Fibroblast of skin of abdomen (primary cell): ENCODE measurements at regions not wholly inside any gene's neighbourhood (a gene's known extent, or its start where the extent isn't known, plus 50 kb on each side); places are given as distances from the start of the nearest gene placed in this dataset.
"Not testable (repeated sequence)": the region's sequence is repeated elsewhere in the genome, so short reads cannot be mapped to it uniquely, and the experiment has no call there.

ENCODE experiments used
- DNase-seq: peaks from one replicate; pipeline ENCODE4 v3.0.0-alpha.2; 2013

DNA sequence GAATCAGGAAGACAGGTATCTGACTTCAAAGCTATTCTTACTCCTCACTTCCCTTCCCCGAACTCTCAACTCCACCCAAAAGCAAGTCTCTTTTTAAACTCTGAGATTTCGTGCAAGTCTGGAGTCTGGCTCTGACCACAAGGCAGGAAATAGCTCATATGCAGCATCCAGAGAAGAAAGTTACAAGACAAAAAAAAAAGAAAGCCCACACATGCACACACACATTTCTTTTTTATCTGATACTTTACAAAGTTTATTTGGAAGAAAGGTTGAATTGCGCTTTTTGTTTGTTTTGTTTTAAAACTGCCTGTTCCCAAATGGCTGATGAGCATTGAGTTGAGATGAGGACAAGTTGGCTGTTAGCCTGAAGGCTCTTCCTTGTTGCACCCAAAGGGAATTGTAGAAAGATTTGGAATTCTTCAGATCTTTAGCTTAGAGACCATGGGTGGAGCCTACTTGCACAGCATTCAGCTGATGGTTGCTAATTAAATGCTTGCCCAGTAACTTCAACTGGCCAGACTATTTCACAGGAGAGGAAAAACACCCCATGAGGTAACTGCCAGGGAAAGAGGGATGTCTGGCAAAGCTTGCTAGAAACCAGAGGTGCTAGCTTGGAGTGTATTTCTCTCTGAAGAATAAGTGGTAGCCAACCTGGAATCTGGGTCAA lies 490.3 kb downstream of the TTLL7 start:
- peak; percentile 92 for DNase-seq

DNA sequence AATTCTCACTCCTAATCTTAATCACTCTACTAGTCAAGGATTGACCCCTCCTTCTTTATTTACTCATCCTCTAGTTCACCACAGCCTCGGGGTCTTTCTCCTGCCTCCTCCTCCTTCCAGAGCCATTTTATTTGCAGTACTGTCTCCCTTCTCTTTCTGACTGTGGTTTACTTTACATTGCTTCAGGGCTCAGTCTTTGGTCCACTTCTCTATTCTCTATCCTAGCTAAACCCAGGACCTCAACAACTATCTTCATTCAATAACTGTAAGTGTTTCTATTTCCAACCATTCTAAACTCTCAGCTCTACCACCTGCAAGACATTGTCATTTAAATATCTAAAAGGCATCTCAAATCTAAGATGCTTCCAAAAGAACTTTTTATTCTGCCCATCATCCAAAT lies 493.8 kb downstream of the TTLL7 start:
- DNase-seq: no peak

DNA sequence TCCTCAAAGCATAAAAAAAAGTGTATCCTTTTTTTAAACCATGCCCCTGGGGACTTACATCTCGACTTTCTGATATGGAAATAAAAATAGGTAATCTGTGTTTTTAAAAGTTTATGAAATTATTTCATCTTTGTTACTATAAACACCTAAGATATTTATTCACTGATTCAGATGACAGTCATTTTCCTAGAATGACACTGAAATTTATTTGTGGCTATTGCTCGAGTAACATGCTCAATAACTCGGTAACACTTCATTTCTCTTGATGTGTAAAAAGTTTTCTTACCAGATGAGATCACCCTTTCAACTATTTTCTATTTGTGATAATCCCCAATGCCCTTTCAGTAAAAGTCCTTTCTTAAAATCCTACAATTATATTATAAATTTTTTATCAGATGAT lies 495.8 kb downstream of the TTLL7 start:
- no peak for DNase-seq

DNA sequence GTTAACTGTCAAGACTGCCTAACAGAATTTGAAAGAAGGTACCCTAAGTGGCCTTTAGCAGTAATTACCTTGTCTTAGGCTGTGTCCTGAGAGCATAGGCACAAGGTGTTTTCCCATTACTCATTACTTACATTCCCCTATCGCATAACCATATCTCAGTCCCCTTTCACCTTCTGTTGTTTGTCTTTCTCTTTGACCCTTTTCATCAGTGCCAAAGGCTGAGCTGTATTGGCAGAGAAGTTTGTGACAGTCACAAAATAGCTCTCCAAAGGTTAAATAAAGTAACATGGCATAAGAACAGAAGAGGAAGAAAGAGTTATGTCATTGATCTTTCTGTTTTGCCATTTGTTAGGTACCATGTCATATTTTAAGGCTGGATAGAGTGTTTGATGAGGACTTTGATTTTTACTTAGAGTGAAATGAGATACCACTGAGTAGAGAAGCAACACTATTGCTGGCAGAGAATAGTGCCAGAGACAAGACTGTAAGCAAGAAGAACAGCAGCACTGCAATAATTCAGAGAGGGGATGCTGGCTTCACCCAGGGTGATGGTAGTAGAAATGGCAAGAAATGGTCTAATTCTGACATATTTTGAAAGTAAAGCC lies 497.8 kb downstream of the TTLL7 start:
- DNase-seq: no peak

DNA sequence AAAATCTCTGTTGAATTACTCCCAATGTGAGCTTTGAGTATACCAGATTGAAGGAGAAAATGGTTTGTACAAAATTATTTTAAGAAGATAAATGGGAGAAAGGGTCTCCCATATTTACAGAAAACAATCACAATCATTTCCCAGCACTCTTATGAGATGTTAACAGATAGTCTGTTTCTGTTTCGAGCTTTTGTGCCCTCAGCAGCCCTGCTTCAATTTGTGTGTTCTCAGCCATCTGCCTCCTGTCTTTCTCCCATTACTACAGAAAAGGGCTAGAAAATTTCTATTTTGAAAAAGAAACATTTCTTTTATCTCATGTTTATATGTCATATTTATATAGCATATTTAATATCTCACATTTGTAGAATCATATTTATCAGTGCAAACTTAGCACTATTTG lies 498.4 kb downstream of the TTLL7 start:
- DNase-seq: no peak

DNA sequence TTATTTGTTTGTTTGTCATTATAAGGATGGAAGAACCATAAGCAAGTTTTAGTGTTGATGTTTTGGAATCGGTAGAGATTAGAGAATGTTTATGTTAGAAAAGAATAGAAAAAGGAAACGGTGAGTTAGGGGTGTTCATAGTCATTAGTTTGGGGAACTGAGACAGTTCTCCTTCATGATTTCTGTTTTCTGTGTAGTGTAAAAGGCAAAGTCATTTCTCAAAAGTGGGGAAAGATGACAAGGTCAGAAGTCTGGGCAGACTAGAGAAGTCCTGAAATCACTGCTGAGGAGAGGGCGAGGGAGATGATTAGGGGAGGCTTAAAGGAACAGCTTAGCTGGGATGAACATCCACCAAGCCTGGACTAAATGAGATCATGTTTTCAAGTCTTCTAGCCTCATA lies 498.9 kb downstream of the TTLL7 start:
- DNase-seq: no peak

DNA sequence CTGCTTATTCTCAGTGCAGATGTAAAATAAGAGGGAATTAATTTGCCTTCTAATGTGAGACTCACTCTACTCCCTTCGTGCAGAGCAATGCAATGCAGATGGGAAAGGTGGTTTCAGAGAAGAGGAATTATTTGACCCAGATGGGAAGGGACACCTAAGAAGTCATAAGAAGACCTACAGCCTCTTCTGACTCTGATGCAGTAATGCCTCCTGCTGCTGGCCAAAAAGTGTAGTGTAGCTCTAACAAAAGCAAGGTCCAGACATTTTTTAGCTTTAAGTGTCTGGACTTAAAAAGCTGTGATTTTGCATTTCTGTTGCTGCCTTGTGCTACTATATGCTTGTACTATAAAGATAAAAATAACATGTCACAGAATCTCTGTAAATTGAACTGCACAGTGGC lies 501.4 kb downstream of the TTLL7 start:
- peak; percentile 58 for DNase-seq

DNA sequence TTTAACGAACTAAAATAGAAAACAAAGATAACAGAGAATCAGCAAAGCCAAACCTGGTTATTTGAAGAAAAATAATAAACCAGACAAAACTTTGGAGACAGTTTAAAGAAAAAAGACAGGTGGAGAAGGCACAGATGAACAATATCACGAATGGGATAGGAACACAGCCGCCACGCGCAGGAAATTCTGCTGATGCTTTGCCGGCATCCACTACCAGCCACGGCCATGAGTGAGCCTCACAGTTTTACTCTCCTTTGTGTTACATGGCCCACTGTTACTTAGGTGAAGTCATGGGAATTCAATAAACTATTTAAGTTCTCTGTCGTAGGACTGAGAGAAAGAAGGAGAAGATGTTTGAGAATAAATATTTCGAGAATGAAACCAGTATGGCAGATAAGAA lies 503.4 kb downstream of the TTLL7 start:
- DNase-seq: no peak

DNA sequence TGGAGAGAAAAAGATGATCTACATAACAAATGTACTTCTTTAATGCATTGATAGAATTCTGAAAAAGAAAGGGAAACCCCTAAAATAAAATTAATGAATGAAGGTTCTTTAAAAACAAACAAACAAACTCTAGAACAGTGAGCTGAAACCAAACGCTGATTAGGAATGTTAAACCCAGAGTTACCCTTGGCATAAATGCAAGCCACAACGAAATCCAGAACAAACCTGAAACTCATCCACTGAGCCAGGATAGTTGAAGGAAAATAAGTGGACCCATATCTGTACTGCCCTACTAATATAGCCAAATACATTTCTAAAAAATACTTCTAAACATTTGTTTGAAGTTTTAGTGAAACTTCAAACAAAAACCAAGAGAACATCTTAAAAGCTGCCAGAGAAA lies 505.3 kb downstream of the TTLL7 start:
- no peak for DNase-seq

DNA sequence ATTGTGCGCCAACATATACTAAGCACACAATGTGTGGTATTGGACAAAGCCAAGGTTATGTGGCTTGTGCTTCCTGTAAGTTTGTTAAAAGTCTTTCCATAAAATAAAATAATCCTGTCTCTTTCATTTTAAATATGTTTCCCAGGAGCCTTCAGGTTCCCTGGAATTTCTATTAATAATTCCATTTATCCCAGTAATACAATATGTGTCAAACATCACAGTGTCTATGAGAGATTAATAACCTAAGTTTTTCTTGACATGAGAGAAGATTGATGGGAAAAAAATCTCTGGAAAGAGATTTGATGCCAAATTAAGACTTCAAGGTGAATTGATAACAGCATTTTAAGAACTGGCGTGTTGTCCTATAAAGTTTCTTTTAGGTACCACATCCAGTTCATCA lies 507.0 kb downstream of the TTLL7 start:
- no peak for DNase-seq

DNA sequence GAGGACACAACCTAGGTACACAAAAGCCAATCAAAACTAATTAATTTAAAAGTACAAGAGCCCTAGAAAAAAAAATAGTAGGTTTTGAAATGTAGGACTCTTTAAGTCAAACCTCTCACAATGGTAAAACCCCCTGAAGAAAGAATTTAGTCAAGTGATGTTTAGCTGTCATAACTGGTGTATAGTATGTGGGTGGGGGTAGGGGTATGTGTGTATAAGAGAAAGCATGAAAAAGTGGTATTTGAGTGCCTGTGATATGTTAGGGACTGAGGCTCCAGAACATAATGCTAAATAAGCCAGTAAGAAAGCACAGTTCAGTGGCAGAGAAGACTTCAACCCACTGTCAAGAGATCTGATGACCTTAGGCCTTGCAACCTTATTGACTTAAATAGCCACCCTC lies 507.9 kb downstream of the TTLL7 start:
- DNase-seq: no peak

DNA sequence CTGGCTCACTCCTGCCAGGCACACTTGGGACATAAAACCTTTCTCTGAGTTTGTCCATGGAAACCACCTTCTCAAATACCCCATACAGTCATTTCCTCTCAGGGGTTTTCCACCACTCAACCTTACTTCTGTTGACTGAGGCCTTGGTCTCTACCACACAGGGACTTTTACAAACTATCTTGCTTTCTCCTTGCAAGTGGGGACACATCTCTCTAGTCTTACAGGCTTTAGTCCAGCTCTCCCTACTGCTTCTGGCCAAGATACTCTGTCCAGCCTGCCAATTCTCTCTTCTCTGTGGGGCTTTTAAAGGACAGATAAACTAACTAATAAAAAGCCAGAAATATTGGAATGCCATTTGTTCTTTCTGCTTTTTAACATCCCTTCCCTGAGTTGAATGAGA lies 510.8 kb downstream of the TTLL7 start:
- not testable (repeated sequence) for DNase-seq

DNA sequence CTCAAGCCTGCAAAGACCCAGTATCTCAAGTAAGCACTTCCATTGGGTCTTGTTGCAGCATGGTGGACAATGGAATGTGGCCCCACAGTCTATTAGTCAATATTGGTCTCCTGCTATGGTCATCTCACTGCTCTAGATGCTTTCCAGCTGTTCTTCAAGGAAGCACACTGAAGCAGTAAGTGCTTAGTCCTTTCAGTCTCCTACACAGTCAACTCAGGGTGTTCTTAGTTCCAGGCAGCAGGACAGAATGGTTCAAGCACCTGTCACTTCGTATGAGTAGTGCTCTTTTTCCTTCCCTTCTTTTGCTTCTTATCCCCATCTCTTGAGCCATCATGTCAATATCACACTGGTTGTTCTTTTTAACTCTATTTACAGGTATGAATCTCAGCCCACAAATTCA lies 511.5 kb downstream of the TTLL7 start:
- not testable (repeated sequence) for DNase-seq

DNA sequence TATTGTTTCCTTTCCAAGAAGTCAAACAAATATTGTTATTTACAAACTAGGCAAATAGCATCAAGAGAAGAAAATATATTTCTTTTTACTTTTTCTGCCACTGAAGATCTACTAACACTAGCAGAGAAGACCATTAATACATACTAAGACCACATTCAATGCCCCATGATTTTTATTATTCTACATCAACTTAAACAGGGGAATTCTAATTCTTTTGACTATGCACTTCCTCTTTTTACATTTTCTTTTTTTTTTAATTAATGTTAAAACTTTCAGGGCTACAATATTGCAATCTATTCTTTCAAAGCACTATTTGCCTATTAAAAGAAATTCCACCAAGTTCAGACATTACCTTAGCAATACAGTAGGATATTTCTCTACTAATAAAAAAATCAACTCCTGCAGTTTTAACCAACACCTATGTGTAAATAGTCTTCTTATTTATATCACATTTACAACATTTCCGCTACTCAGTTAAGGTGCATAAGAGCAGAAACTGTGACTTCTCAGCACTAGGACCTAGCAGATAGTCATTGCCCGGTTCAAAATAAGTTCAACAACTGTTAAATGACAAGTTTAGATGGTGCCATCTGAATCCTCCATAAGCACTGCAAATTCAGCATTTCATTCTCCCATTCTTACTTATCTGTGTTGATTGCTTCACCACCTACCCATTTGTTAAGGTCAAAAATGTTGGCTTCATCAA lies 513.5 kb downstream of the TTLL7 start:
- DNase-seq: not testable (repeated sequence)

DNA sequence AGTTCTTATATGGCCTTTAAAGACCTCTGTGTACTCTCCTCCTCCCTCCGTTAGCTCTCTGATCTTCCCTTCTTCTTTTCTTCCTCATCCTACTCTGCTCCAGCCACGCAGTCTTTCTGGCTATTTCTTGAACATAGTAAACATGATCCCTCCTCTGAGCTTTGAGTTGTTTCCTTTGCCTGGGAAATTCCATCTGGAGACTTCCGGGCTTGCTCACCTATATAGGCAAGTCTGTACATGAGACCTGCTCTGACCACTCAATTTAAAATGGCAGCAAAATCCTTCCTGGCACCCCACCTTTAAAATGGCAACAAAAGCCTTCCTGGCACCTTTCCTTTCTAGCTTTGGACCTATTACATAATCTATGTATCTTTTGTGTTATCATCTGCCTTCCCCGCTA lies 517.6 kb downstream of the TTLL7 start:
- DNase-seq: not testable (repeated sequence)

DNA sequence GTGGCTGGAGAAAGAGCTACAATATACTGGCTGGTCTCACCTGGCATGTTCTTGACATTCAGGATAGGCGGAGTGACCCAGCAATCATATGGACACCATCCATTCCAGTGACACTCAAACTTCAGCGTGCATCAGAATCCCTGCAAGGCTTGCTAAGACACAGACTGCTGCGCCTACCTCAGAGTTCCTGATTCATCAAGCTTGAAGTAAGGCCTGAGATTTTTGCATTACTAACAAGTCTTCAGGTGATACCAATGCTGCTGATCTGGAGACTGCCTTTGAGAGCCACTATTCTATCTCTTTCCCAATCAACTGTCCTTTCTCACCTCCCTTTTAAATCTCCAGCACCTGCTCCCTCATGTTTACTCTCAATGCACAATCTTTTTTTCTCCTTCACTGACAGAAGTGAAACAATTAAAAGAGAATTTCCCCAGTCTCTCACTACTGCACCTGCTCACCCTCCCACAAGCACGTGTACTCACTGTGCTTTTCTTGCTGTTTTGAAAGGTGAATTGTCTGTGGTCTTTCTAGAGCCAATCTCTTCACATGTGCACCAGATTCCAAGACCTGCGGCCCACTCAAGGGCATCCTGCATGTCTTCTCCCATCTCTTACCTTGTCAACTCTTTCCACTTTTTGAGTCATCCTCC lies 519.2 kb downstream of the TTLL7 start:
- not testable (repeated sequence) for DNase-seq

DNA sequence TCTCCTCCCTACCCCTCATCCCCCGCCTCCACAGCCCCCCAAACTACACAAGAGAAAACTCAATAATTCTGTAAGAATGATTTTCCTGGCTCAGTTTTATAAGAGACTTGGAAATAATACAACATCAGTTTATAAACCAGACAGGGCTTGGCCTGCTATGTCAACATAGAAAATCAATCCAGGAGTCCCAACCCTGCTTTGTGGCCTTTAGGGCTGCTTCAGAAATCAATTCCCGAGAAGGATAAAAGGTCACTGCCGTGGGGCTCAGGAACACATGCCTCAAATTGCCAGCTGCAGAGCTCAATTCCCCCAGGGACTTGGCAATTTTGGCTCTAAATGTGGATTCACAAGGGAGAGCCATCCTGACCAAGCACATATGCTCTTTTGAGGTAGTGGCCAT lies 520.8 kb downstream of the TTLL7 start:
- not testable (repeated sequence) for DNase-seq

DNA sequence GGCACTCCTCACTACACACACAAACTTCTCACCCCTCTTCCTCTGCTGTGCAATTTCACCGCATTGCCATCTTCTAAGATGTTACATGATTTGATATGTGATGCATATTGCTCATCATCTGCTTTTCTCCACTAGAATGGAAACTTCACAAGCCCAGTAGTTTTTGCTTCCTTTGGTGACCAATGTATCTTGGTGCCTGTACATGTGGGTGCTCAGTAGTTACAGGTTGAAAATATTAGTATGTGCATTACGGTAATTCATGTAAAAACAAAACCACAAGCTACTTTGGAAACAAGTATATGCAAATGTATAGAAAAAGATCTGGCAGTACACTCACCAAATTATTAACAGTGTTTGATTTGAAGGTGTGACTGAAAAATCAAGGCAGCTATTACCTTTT lies 522.4 kb downstream of the TTLL7 start:
- not testable (repeated sequence) for DNase-seq

DNA sequence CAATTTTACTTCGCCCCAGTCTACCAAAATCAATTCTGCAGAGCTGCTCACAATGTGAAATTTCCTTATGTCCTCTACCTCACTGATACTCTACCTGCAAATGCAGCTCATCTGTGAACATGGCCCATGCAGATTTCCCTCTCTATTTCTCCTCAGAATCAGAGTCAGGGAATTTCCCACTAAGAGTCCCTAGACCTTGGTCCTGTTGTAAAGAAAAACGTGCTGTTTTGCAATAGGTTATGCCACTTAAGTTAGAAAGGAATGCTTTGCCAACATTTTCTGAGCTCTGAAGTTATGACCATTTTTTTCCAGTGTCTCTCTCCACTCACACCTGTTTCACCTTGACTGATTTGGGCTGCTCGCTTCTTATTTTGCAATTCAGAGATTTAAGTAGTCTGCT lies 524.0 kb downstream of the TTLL7 start:
- not testable (repeated sequence) for DNase-seq

DNA sequence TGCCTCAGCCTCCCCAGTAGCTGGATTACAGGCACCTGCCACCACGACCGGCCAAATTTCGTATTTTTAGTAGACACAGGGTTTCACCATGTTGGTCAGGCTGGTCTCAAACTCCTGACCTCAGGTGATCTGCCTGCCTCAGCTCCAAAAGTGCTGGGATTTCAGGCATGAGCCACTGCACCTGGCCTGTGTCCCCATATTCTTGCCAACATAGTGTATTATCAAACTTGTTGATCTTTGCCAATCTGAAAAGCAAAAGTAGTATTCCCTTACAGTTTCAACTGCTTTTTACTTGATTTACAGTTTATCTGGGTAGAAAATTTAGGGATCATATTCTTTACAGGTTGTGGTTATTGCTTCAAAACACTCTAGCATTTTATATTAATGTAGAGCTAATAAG lies 524.9 kb downstream of the TTLL7 start:
- DNase-seq: not testable (repeated sequence)

DNA sequence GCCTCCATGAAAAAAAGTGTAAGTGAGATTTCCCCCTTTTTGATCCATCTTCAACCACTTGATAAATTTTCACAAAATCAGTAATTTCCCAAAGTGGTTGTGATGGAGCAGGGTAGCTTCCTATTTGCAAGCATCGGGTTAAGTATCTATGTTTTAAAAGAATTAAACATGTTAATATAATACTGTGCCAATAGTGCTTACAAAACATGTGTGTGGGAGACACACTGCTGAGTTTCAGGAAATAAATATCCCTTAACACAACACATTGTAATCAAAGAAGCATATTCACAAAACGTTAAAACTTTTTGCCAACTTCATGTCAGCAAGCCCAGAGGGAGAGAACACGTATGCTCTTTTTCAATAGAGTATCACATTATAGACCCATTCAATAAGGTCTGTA lies 526.9 kb downstream of the TTLL7 start:
- DNase-seq: not testable (repeated sequence)

DNA sequence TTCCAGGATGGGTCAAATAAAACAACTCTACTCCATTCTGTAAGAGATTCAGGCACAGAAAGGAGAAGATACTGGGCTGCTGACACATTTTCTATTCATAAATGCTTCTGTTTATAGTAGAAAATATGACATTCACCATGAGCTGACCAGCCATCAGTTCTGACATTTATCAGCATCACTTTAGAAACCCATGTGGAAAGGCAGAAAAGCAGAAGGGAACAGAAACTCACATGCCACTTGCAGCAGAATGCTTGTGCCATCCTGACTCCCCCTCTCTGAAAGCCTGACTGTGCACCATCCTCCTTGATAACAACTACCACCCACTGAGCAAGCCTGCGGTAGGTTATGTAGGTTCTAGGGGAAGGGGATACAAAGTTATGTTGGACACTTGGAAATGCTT lies 527.7 kb downstream of the TTLL7 start:
- DNase-seq: not testable (repeated sequence)

DNA sequence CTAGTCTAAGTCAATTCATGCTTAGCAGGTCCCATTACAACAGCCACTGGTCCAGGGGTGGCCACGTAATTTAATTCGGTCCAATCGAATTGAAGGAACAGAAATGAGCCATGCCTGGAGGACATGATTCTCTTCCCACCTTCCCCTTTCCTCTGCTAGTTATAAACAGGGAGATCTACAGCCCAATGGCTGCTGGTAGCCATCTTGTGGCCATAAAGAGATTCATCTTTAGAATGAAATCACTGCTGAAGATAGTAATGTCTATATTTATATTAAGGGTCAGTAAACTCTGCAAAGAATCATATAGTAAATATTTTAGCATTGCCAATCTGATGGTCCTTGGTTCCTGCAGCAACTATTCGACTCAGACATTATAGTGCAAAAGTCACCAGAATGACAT lies 530.6 kb downstream of the TTLL7 start:
- DNase-seq: not testable (repeated sequence)
